Activated naive CD4-positive, alpha-beta T cell treated with anti-CD3 and anti-CD28 coated beads for 36 hours (primary cell): ENCODE measurements at regions not wholly inside any gene's neighbourhood (a gene's known extent, or its start where the extent isn't known, plus 50 kb on each side); places are given as distances from the start of the nearest gene placed in this dataset.

Source experiments
- CTCF ChIA-PET: fragments of 350-600 bp; sonication (Branson Sonifier 250); formaldehyde crosslinking; loops from one replicate; lab custom pipeline; 2021; ENCODE audit warnings: antibody characterized with exemption; lab: Charles Lee
- DNase-seq: peaks from one replicate; pipeline ENCODE4 v3.0.0-alpha.2; 2020
- H3K27ac Mint-ChIP-seq: one replicate; pipeline ENCODE4 v1.8.0; 2021; ENCODE audit warnings: mild to moderate bottlenecking, mixed read lengths
- H3K27me3 Mint-ChIP-seq: one replicate; pipeline ENCODE4 v1.8.0; 2021; ENCODE audit warnings: low read depth, mixed read lengths
- H3K36me3 Mint-ChIP-seq: one replicate; pipeline ENCODE4 v1.8.0; 2021; ENCODE audit warnings: low read depth, mixed read lengths
- H3K4me1 Mint-ChIP-seq: one replicate; pipeline ENCODE4 v1.8.0; 2021; ENCODE audit warnings: low read depth, mixed read lengths
- H3K4me3 Mint-ChIP-seq: one replicate; pipeline ENCODE4 v1.8.0; 2021; ENCODE audit warnings: mild to moderate bottlenecking, moderate library complexity, mixed read lengths
- H3K9me3 Mint-ChIP-seq: one replicate; pipeline ENCODE4 v1.8.0; 2021; ENCODE audit warnings: mixed read lengths
- intact Hi-C: fragments of 100-400 bp; cut with micrococcal nuclease; formaldehyde crosslinking; loops from one replicate; pipeline ENCODE4 v1.15.1; 2023

GRCh38 chr7:108627476-108628051 lies 57.9 kb downstream of the DNAJB9 start:
- Mint-ChIP-seq H3K36me3 (no peaks in the 10 kb centered on the region), H3K9me3 (no peaks in the 10 kb centered on the region), H3K4me3 (no peak overlapping the region), H3K27me3 (peaks cover 17% of the 10 kb centered on the region), H3K4me1 (no peaks in the 10 kb centered on the region), H3K27ac (peak overlapping the region; percentile 7)
- no peak for DNase-seq
- CTCF ChIA-PET, result no interaction called here
- intact Hi-C loops, result no loop called here

DNA sequence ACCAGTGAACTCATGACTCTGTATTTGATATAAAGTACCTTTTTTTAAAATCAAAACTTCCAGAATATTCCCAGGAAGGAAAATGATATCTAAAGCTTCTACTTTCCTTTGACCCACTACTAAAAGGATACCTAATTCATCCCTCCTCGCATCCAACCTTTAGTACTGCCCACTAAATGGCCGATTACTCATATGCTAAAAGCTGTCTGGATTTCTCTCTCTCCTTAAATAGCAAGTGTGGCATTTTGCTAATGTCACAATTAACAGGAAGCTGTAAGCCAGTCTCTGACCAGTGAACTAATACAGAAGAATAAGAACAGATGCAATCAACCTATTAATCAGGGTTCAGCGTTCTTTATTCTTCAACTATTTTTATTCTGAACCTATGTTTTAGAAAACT lies 59.0 kb downstream of the DNAJB9 start:
- Mint-ChIP-seq H3K9me3 (no peaks in the 10 kb centered on the region), H3K27ac (no peak overlapping the region), H3K36me3 (no peaks in the 10 kb centered on the region), H3K4me1 (no peaks in the 10 kb centered on the region), H3K4me3 (no peak overlapping the region), H3K27me3 (peaks cover 16% of the 10 kb centered on the region)
- CTCF ChIA-PET, result interaction anchor here (0.6 kb wide), 1 partner anchor 172 kb away, joined by 3 read pairs; no protein-coding TSS in a partner anchor
- intact Hi-C loops, result no loop called here
- no peak for DNase-seq

- CTCF ChIA-PET, result interaction anchor here (0.8 kb wide), 1 partner anchor 1246 kb away, joined by 3 read pairs; no protein-coding TSS in a partner anchor
- intact Hi-C loops, result no loop called here
- H3K27me3 Mint-ChIP-seq, result peaks cover 14% of the 10 kb centered on the region
Measured at GRCh38 chr7:108629651-108630400, 60.2 kb downstream of the DNAJB9 start.

DNA sequence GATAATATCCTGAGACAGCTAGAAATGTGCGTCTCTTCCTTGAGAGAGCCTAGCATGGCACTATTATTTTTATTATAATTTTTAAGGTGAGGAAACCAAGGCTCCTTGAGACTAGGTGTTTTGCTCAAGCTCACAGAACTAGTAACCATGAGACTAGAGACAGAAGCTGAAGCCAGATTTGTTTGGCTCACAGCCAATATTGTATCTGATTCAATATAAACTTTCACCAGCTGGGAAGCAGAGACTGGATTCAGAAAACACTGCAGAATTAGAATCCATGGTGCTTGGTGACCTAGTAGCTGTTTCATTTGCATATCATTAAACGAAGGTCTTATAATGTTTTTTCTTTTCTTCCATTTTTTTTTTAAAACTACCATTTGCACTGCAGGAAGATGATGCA lies 64.4 kb downstream of the DNAJB9 start:
- peaks cover 12% of the 10 kb centered on the region for H3K27me3 Mint-ChIP-seq
- intact Hi-C loops, result no loop called here
- no peaks in the 10 kb centered on the region for H3K4me1 Mint-ChIP-seq
- no peak for DNase-seq
- H3K4me3 Mint-ChIP-seq, result no peak overlapping the region
- no peak overlapping the region for H3K27ac Mint-ChIP-seq
- no peaks in the 10 kb centered on the region for H3K9me3 Mint-ChIP-seq
- no peaks in the 10 kb centered on the region for H3K36me3 Mint-ChIP-seq
- CTCF ChIA-PET, result interaction anchor here (1.5 kb wide), 1 partner anchor 13 kb away, joined by 5 read pairs; no protein-coding TSS in a partner anchor

More at GRCh38 chr7:108629651-108630400, 60.2 kb downstream of the DNAJB9 start:
- Mint-ChIP-seq H3K4me3 (no peak overlapping the region), H3K27ac (no peak overlapping the region), H3K36me3 (no peaks in the 10 kb centered on the region), H3K9me3 (no peaks in the 10 kb centered on the region), H3K4me1 (no peaks in the 10 kb centered on the region)
- DNase-seq, result no peak

- DNase-seq, result no peak
- Mint-ChIP-seq H3K4me3 (no peak overlapping the region), H3K9me3 (no peaks in the 10 kb centered on the region), H3K27me3 (peaks cover 14% of the 10 kb centered on the region), H3K27ac (no peak overlapping the region), H3K36me3 (no peaks in the 10 kb centered on the region), H3K4me1 (no peaks in the 10 kb centered on the region)
- CTCF ChIA-PET, result interaction anchor here (1.5 kb wide), 1 partner anchor 13 kb away, joined by 5 read pairs; no protein-coding TSS in a partner anchor
- intact Hi-C loops, result no loop called here
Measured at GRCh38 chr7:108634535-108634934, 64.9 kb downstream of the DNAJB9 start.

- intact Hi-C loops, result no loop called here
- no peak overlapping the region for H3K27ac Mint-ChIP-seq
- H3K36me3 Mint-ChIP-seq, result no peaks in the 10 kb centered on the region
- no peak for DNase-seq
- CTCF ChIA-PET, result no interaction called here
- no peaks in the 10 kb centered on the region for H3K9me3 Mint-ChIP-seq
- no peak overlapping the region for H3K4me3 Mint-ChIP-seq
- H3K4me1 Mint-ChIP-seq, result no peaks in the 10 kb centered on the region
- H3K27me3 Mint-ChIP-seq, result peaks cover 12% of the 10 kb centered on the region
Measured at GRCh38 chr7:108637049-108637621, 67.5 kb downstream of the DNAJB9 start.

DNA sequence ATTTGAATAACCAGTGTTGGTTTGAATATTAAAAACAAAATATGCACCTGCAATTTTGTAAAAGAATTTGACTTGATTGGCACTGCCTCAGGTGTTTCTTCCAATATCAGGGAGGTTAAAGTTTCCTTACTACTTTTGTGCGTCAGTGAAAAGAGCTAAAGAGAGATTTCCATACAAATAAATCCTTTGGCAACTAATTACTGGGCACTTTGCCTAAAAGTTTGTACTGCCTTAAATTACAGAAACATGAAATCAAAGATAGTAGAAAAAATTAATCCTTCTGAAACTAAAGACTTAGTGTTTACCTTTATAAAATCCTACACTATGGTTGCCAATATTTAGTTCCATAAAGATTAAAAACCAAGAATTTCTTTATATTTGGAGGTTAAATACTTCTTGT lies 72.5 kb downstream of the DNAJB9 start:
- intact Hi-C loops, result no loop called here
- H3K36me3 Mint-ChIP-seq, result no peaks in the 10 kb centered on the region
- no peak for DNase-seq
- H3K9me3 Mint-ChIP-seq, result no peaks in the 10 kb centered on the region
- H3K4me3 Mint-ChIP-seq, result no peak overlapping the region
- CTCF ChIA-PET, result no interaction called here
- H3K27me3 Mint-ChIP-seq, result peaks cover 16% of the 10 kb centered on the region
- H3K4me1 Mint-ChIP-seq, result no peaks in the 10 kb centered on the region
- H3K27ac Mint-ChIP-seq, result no peak overlapping the region

GRCh38 chr7:108643136-108643535 lies 73.5 kb downstream of the DNAJB9 start:
- no peaks in the 10 kb centered on the region for H3K4me1 Mint-ChIP-seq
- intact Hi-C loops, result no loop called here

GRCh38 chr7:108648989-108649388 lies 79.3 kb downstream of the DNAJB9 start:
- H3K27me3 Mint-ChIP-seq, result peaks cover 5% of the 10 kb centered on the region
- H3K9me3 Mint-ChIP-seq, result no peaks in the 10 kb centered on the region
- intact Hi-C loops, result no loop called here
- H3K4me1 Mint-ChIP-seq, result no peaks in the 10 kb centered on the region
- no peak overlapping the region for H3K4me3 Mint-ChIP-seq
- no peaks in the 10 kb centered on the region for H3K36me3 Mint-ChIP-seq
- CTCF ChIA-PET, result no interaction called here
- DNase-seq, result no peak
- H3K27ac Mint-ChIP-seq, result no peak overlapping the region

More at GRCh38 chr7:108643136-108643535, 73.5 kb downstream of the DNAJB9 start:
- CTCF ChIA-PET, result no interaction called here
- Mint-ChIP-seq H3K36me3 (no peaks in the 10 kb centered on the region), H3K27me3 (peaks cover 13% of the 10 kb centered on the region), H3K27ac (no peak overlapping the region), H3K9me3 (no peaks in the 10 kb centered on the region), H3K4me3 (no peak overlapping the region)
- DNase-seq, result no peak

DNA sequence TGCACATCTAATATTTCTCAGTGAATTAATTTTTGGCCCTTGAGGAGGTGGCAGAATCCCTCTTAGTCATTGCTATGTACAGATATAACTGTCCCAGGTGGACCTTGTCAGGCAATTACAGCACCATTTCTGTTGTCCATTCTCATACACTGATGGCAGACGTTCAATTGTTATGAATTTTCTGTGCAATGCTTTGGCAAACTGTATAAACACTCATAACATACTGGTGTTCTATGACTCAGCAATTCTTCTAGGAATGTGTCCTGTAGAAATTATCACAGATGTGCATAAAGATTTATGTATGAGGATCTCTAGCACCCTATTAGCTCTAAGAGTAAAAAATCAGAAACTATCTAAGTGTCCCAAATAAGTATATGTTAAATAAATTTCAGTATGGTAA lies 80.8 kb downstream of the DNAJB9 start:
- no peak overlapping the region for H3K27ac Mint-ChIP-seq
- no peak for DNase-seq
- intact Hi-C loops, result no loop called here
- no peaks in the 10 kb centered on the region for H3K4me1 Mint-ChIP-seq
- CTCF ChIA-PET, result no interaction called here
- H3K4me3 Mint-ChIP-seq, result no peak overlapping the region
- peaks cover 5% of the 10 kb centered on the region for H3K27me3 Mint-ChIP-seq
- no peaks in the 10 kb centered on the region for H3K36me3 Mint-ChIP-seq
- H3K9me3 Mint-ChIP-seq, result no peaks in the 10 kb centered on the region

DNA sequence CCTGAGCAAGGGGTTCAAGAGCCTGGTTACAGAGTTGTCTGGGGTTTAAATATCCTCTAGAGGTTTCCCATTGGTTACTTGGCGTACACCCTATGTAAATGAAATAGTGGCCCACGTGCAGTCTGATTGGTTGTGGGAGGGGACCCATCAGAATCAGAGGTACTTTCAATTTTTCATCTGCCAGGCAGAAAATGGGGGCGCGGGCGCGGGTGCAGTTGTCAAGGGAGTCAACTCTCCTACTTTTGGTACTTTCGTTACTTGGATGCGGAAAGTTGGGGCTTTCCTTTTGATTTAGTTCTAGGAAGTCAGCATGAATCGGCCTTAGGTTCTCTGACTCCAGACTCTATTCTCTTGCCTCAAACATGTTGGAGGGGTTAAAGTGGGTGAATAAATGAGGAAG lies 83.2 kb downstream of the DNAJB9 start:
- no peak for DNase-seq
- intact Hi-C loops, result no loop called here

GRCh38 chr7:108653526-108653925 lies 83.9 kb downstream of the DNAJB9 start:
- Mint-ChIP-seq H3K27me3 (peaks cover 4% of the 10 kb centered on the region), H3K4me1 (no peaks in the 10 kb centered on the region), H3K36me3 (no peaks in the 10 kb centered on the region), H3K27ac (no peak overlapping the region), H3K9me3 (no peaks in the 10 kb centered on the region), H3K4me3 (no peak overlapping the region)
- intact Hi-C loops, result no loop called here
- DNase-seq, result no peak
- CTCF ChIA-PET, result no interaction called here

More for the DNA sequence above, 83.2 kb downstream of the DNAJB9 start:
- Mint-ChIP-seq H3K27ac (no peak overlapping the region), H3K36me3 (no peaks in the 10 kb centered on the region), H3K4me1 (no peaks in the 10 kb centered on the region), H3K9me3 (no peaks in the 10 kb centered on the region), H3K27me3 (peaks cover 3% of the 10 kb centered on the region), H3K4me3 (no peak overlapping the region)
- CTCF ChIA-PET, result no interaction called here
